Astrocyte (in vitro differentiated cells and primary cell): ENCODE measurements at regions not wholly inside any gene's neighbourhood (a gene's known extent, or its start where the extent isn't known, plus 50 kb on each side); places are given as distances from the start of the nearest gene placed in this dataset.

Source experiments
- CTCF ChIP-seq: IDR thresholded peaks from 2 replicates; pipeline ENCODE4 v1.5.1; 2011; ENCODE audit warnings: low read depth, mild to moderate bottlenecking, inconsistent platforms, low read length, moderate library complexity; ENCODE audit not compliant: insufficient read depth
- EZH2 ChIP-seq: IDR thresholded peaks from 2 replicates; pipeline ENCODE4 v1.6.1; 2012; ENCODE audit warnings: mild to moderate bottlenecking, low read length, inconsistent platforms; ENCODE audit not compliant: insufficient read depth

- TF ChIP-seq CTCF (no peak), EZH2 (no peak)
These were observed 124.8 kb downstream of the TTC32 start for GRCh38 chr2:19776941-19777514.
